Common myeloid progenitor, CD34-positive (primary cell): ENCODE measurements at regions not wholly inside any gene's neighbourhood (a gene's known extent, or its start where the extent isn't known, plus 50 kb on each side); places are given as distances from the start of the nearest gene placed in this dataset.

Source experiments
- CTCF ChIA-PET: fragments of 350-600 bp; sonication (Branson Sonifier 250); formaldehyde crosslinking; loops from one replicate; lab custom pipeline; 2021; ENCODE audit warnings: antibody characterized with exemption; lab: Charles Lee
- POLR2A ChIA-PET: fragments of 350-600 bp; sonication (Branson Sonifier 250); formaldehyde crosslinking; loops from one replicate; lab custom pipeline; 2021; ENCODE audit warnings: antibody characterized with exemption; lab: Charles Lee
- DNase-seq, 3 donors: peaks; one replicate each; pipeline versions ENCODE4 v3.0.0 to v3.0.0-alpha.2; 2013
- H3K27ac ChIP-seq, 2 experiments: 1 replicate in 1 of 2; 2 replicates in 1 of 2; pipeline ENCODE4 v1.7.0; 2013; ENCODE audit warnings: inconsistent platforms in 2 of 2, low read length in 2 of 2, mild to moderate bottlenecking in 2 of 2, low read depth in 1 of 2, moderate library complexity in 1 of 2; ENCODE audit not compliant: severe bottlenecking in 2 of 2, insufficient read depth in 1 of 2, poor library complexity in 1 of 2
- H3K27me3 ChIP-seq, 5 experiments: replicated peaks in 2 of 5; 1 replicate in 3 of 5; 2 replicates in 2 of 5; pipeline versions ENCODE4 v1.6.1 to v1.7.0; 2013; ENCODE audit warnings: low read length in 4 of 5, mild to moderate bottlenecking in 2 of 5, moderate library complexity in 2 of 5, inconsistent platforms in 1 of 5; ENCODE audit not compliant: insufficient read depth in 5 of 5, control insufficient read depth in 4 of 5
- H3K36me3 ChIP-seq, 4 experiments: 1 replicate in 2 of 4; 2 replicates in 2 of 4; pipeline versions ENCODE4 v1.6.1 to v1.7.0; 2013; ENCODE audit warnings: low read length in 3 of 4, control low read depth in 1 of 4, mild to moderate bottlenecking in 1 of 4; ENCODE audit not compliant: control insufficient read depth in 4 of 4, insufficient read depth in 4 of 4
- H3K4me1 ChIP-seq, 4 experiments: 1 replicate in 3 of 4; 2 replicates in 1 of 4; pipeline versions ENCODE4 v1.6.1 to v1.7.1; 2013; ENCODE audit warnings: low read length in 3 of 4, mild to moderate bottlenecking in 3 of 4, control low read depth in 1 of 4, inconsistent platforms in 1 of 4, moderate library complexity in 1 of 4; ENCODE audit not compliant: control insufficient read depth in 4 of 4, insufficient read depth in 4 of 4; ENCODE audit errors: control extremely low read depth in 1 of 4
- H3K4me3 ChIP-seq, 7 experiments: 1 replicate in 4 of 7; 2 replicates in 3 of 7; pipeline versions ENCODE4 v1.5.1 to v1.7.0; 2013; ENCODE audit warnings: mild to moderate bottlenecking in 7 of 7, low read length in 6 of 7, moderate library complexity in 6 of 7, inconsistent platforms in 2 of 7, low read depth in 2 of 7, control low read depth in 1 of 7; ENCODE audit not compliant: insufficient read depth in 4 of 7, control insufficient read depth in 1 of 7; ENCODE audit errors: extremely low read depth in 1 of 7
- H3K9me3 ChIP-seq, 5 experiments: 1 replicate in 4 of 5; 2 replicates in 1 of 5; pipeline versions ENCODE4 v1.6.1 to v1.7.1; 2013; ENCODE audit warnings: low read length in 4 of 5, mild to moderate bottlenecking in 2 of 5, inconsistent platforms in 1 of 5, low read depth in 1 of 5, moderate library complexity in 1 of 5; ENCODE audit not compliant: control insufficient read depth in 4 of 5, insufficient read depth in 2 of 5; ENCODE audit errors: control extremely low read depth in 1 of 5
- WGBS: methylation state at CpG from one replicate; pipeline ENCODE4 v1.1.5; 2013; ENCODE audit not compliant: insufficient coverage; 5-methylcytosine and 5-hydroxymethylcytosine counted together

GRCh38 chr21:38661197-38661871, 144.4 kb upstream of the ETS2 start:
- Histone ChIP-seq H3K36me3 (no peaks in the 10 kb centered on the region), H3K9me3 (no peaks in the 10 kb centered on the region), H3K4me1 (peaks cover 0 to 25% (median 18%) of the 10 kb centered on the region in 4 experiments), H3K4me3 (peak overlapping the region; percentile 59 to 85 (median 73)), H3K27ac (peak overlapping the region in 1 of 2 experiments; percentile 14), H3K27me3 (peaks cover 0 to 18% (median 3%) of the 10 kb centered on the region in 5 experiments)
- ChIA-PET CTCF (no interaction called here), POLR2A (interaction anchor here (0.6 to 0.7 kb wide), 2 partner anchors 11 to 17 kb away, joined by 3 read pairs; no protein-coding TSS in a partner anchor)
- peak; percentile 31 to 65 (median 59) for DNase-seq
- 0% methylated on average over 51 of the region's 61 CpGs for WGBS

GRCh38 chr21:38661889-38662568, 143.7 kb upstream of the ETS2 start:
- Histone ChIP-seq H3K4me3 (peak overlapping the region in 4 of 7 experiments; percentile 59 to 83 (median 76)), H3K9me3 (no peaks in the 10 kb centered on the region), H3K27ac (no peak overlapping the region), H3K4me1 (peaks cover 0 to 23% (median 18%) of the 10 kb centered on the region in 4 experiments), H3K36me3 (no peaks in the 10 kb centered on the region), H3K27me3 (peaks cover 0 to 18% (median 3%) of the 10 kb centered on the region in 5 experiments)
- DNase-seq: no peak
- ChIA-PET CTCF (no interaction called here), POLR2A (interaction anchor here (0.7 kb wide), 2 partner anchors 10 to 143 kb away, joined by 3 to 5 read pairs; no protein-coding TSS in a partner anchor)
- 32% methylated on average over 5 of the region's 8 CpGs for WGBS

- Histone ChIP-seq H3K4me1 (peaks cover 0 to 24% (median 18%) of the 10 kb centered on the region in 4 experiments), H3K27ac (no peak overlapping the region), H3K36me3 (no peaks in the 10 kb centered on the region), H3K27me3 (peaks cover 0 to 13% (median 3%) of the 10 kb centered on the region in 5 experiments), H3K4me3 (no peak overlapping the region), H3K9me3 (no peaks in the 10 kb centered on the region)
- no CpG with 5 or more reads among the region's 5 CpGs for whole genome bisulfite sequencing
- CTCF ChIA-PET: no interaction called here
- no peak for DNase-seq
- POLR2A ChIA-PET: no interaction called here
Measured at GRCh38 chr21:38663282-38663681, 142.4 kb upstream of the ETS2 start.

GRCh38 chr21:38664315-38664714, 141.4 kb upstream of the ETS2 start:
- Histone ChIP-seq H3K4me1 (peaks cover 0 to 27% (median 18%) of the 10 kb centered on the region in 4 experiments), H3K27me3 (peaks cover 0 to 10% (median 3%) of the 10 kb centered on the region in 5 experiments), H3K36me3 (no peaks in the 10 kb centered on the region), H3K9me3 (no peaks in the 10 kb centered on the region), H3K4me3 (no peak overlapping the region), H3K27ac (no peak overlapping the region)
- WGBS: 80% methylated on average over 4 of the region's 4 CpGs
- CTCF ChIA-PET: interaction anchor here (1.5 kb wide), 1 partner anchor 14 kb away, joined by 4 read pairs; no protein-coding TSS in a partner anchor
- no peak for DNase-seq
- POLR2A ChIA-PET: no interaction called here

- H3K9me3 ChIP-seq: no peaks in the 10 kb centered on the region
- no peak overlapping the region for H3K4me3 ChIP-seq
- peaks cover 0 to 22% (median 18%) of the 10 kb centered on the region in 4 experiments for H3K4me1 ChIP-seq
- no peak overlapping the region for H3K27ac ChIP-seq
- peaks cover 0 to 9% (median under 1%) of the 10 kb centered on the region in 5 experiments for H3K27me3 ChIP-seq
- 64% methylated on average over 2 of the region's 4 CpGs for WGBS
- peak in 1 of 3 donors; percentile 28 for DNase-seq
- no peaks in the 10 kb centered on the region for H3K36me3 ChIP-seq
- ChIA-PET CTCF (interaction anchor here (1.5 kb wide), 1 partner anchor 14 kb away, joined by 4 read pairs; no protein-coding TSS in a partner anchor), POLR2A (no interaction called here)
Measured at GRCh38 chr21:38664841-38665240, 140.9 kb upstream of the ETS2 start.

- peaks cover 0 to 6% (median 0%) of the 10 kb centered on the region in 5 experiments for H3K27me3 ChIP-seq
- H3K4me3 ChIP-seq: no peak overlapping the region
- WGBS: 85% methylated on average over 11 of the region's 11 CpGs
- ChIA-PET CTCF (interaction anchor here (0.9 to 6.1 kb wide), 7 partner anchors 9 to 506 kb away, joined by 3 to 24 read pairs (median 4); no protein-coding TSS in a partner anchor), POLR2A (no interaction called here)
- peaks cover 0 to 6% (median 0%) of the 10 kb centered on the region in 4 experiments for H3K4me1 ChIP-seq
- no peaks in the 10 kb centered on the region for H3K9me3 ChIP-seq
- H3K27ac ChIP-seq: no peak overlapping the region
- DNase-seq: no peak
- no peaks in the 10 kb centered on the region for H3K36me3 ChIP-seq
Measured at GRCh38 chr21:38667291-38667870, 138.3 kb upstream of the ETS2 start.
